ENCODE measurements at regions not wholly inside any gene's neighbourhood (a gene's known extent, or its start where the extent isn't known, plus 50 kb on each side); places are given as distances from the start of the nearest gene placed in this dataset.

GRCh38 chr14:76305268-76305826 is 70.6 kb upstream of the ESRRB start:
- H3K4me1 ChIP-seq (ENCODE audit: control insufficient read depth, extremely low read depth, insufficient read depth, low read length): no peaks in the 10 kb centered on the region
- DNase-seq (ENCODE audit: low read depth in 2 of 2): no peak

GRCh38 chr14:76306131-76306530 is 69.8 kb upstream of the ESRRB start:
- no peak overlapping the region for H3K27ac ChIP-seq (ENCODE audit: insufficient read depth, low read length)
- no peak overlapping the region for H2AFZ ChIP-seq (ENCODE audit: low read length)
- no peak overlapping the region for H3K4me2 ChIP-seq (ENCODE audit: extremely low read depth, insufficient read depth, low read length)
- no peaks in the 10 kb centered on the region for H3K79me2 ChIP-seq (ENCODE audit: control insufficient read depth, insufficient read depth, low read length)
- H3K9ac ChIP-seq (ENCODE audit: insufficient read depth, low read length): no peak overlapping the region
- H3K36me3 ChIP-seq (ENCODE audit: control insufficient read depth, insufficient read depth, low read length): no peaks in the 10 kb centered on the region
- no peaks in the 10 kb centered on the region for H3K4me1 ChIP-seq (ENCODE audit: control insufficient read depth, extremely low read depth, insufficient read depth, low read length)
- TF ChIP-seq EZH2 (IDR thresholded peaks at IDR 0.05; ENCODE audit: low read length, missing control alignments): no peak
- TF ChIP-seq, protein P1, sequence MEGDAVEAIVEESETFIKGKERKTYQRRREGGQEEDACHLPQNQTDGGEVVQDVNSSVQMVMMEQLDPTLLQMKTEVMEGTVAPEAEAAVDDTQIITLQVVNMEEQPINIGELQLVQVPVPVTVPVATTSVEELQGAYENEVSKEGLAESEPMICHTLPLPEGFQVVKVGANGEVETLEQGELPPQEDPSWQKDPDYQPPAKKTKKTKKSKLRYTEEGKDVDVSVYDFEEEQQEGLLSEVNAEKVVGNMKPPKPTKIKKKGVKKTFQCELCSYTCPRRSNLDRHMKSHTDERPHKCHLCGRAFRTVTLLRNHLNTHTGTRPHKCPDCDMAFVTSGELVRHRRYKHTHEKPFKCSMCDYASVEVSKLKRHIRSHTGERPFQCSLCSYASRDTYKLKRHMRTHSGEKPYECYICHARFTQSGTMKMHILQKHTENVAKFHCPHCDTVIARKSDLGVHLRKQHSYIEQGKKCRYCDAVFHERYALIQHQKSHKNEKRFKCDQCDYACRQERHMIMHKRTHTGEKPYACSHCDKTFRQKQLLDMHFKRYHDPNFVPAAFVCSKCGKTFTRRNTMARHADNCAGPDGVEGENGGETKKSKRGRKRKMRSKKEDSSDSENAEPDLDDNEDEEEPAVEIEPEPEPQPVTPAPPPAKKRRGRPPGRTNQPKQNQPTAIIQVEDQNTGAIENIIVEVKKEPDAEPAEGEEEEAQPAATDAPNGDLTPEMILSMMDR (conservative IDR thresholded peaks at IDR 0.05 in 1 of 2, IDR thresholded peaks at IDR 0.05 in 1 of 2; ENCODE audit: low read depth in 1 of 2, low read length in 2 of 2): no peak
- no peak for DNase-seq (ENCODE audit: low read depth in 2 of 2)
- no peaks in the 10 kb centered on the region for H4K20me1 ChIP-seq (ENCODE audit: control insufficient read depth, extremely low read depth, insufficient read depth, low read length)
- no peak overlapping the region for H3K4me3 ChIP-seq (replicated peaks in 1 of 4; ENCODE audit: control extremely low read depth in 1 of 4, insufficient read depth in 1 of 4, low read depth in 3 of 4, low read length in 4 of 4)
- H3K9me3 ChIP-seq (ENCODE audit: control insufficient read depth, insufficient read depth, low read depth, low read length): no peaks in the 10 kb centered on the region
- H3K27me3 ChIP-seq (ENCODE audit: control insufficient read depth, insufficient read depth, low read length): peaks cover 3% of the 10 kb centered on the region

More at GRCh38 chr14:76305268-76305826, 70.6 kb upstream of the ESRRB start:
- Histone ChIP-seq H3K9ac (ENCODE audit: insufficient read depth, low read length) (no peak overlapping the region), H3K4me2 (ENCODE audit: extremely low read depth, insufficient read depth, low read length) (no peak overlapping the region), H3K27me3 (ENCODE audit: control insufficient read depth, insufficient read depth, low read length) (no peaks in the 10 kb centered on the region), H2AFZ (ENCODE audit: low read length) (no peak overlapping the region), H3K27ac (ENCODE audit: insufficient read depth, low read length) (no peak overlapping the region), H3K36me3 (ENCODE audit: control insufficient read depth, insufficient read depth, low read length) (no peaks in the 10 kb centered on the region), H3K79me2 (ENCODE audit: control insufficient read depth, insufficient read depth, low read length) (no peaks in the 10 kb centered on the region), H3K9me3 (ENCODE audit: control insufficient read depth, insufficient read depth, low read depth, low read length) (no peaks in the 10 kb centered on the region), H3K4me3 (replicated peaks in 1 of 4; ENCODE audit: control extremely low read depth in 1 of 4, insufficient read depth in 1 of 4, low read depth in 3 of 4, low read length in 4 of 4) (no peak overlapping the region), H4K20me1 (ENCODE audit: control insufficient read depth, extremely low read depth, insufficient read depth, low read length) (no peaks in the 10 kb centered on the region)
- TF ChIP-seq EZH2 (IDR thresholded peaks at IDR 0.05; ENCODE audit: low read length, missing control alignments): no peak
- TF ChIP-seq, protein P1 (conservative IDR thresholded peaks at IDR 0.05 in 1 of 2, IDR thresholded peaks at IDR 0.05 in 1 of 2; ENCODE audit: low read depth in 1 of 2, low read length in 2 of 2): no peak

DNA sequence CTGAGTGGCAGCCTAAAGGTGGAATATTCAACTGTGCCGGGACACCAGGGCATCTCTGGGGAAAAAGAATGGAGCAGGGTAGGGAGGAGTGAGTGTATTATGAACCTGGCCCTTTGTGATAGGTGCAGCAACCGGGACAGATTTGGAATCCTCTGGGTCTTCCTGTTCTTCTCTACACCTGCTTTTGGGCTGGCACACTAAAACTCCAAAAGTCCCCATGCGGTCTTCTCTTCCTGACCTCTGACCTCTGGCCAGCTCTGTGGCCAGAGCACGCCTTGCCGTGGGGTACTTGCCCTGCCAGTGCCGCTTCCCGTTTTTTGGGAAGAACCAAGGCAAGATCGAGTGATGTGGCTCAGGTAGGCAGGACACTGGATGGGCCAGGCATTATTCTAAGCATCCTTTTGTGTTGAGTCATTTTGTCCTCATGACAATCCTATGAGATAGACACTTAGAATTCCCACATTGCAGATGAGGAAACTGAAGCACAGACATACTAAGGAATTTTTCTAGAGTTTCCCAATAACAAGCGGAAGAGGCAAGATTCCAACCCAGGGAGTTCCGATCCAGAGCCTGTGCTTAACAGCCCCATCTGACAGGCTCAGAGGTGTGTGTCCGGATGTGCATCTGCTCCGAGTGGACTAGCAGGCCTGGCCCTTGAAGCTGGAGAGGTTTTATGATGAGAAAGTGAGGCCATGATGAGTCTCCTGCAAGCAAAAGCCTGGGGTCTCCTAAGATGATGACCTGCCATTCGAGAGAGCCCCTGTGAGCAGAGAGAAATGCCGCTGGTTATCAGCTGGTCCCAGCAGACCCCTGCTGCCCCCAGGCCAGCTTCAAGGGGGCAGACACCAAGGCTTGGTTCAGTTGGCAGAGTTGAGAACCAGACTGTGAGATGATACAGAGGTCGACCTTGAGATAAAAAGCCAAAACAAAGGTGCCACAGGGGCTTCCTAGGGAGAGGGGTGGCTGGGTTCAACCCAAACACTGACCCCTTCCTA is 67.9 kb upstream of the ESRRB start:
- no peak overlapping the region for H3K27ac ChIP-seq (ENCODE audit: insufficient read depth, low read length)
- H3K79me2 ChIP-seq (ENCODE audit: control insufficient read depth, insufficient read depth, low read length): no peaks in the 10 kb centered on the region
- no peaks in the 10 kb centered on the region for H3K36me3 ChIP-seq (ENCODE audit: control insufficient read depth, insufficient read depth, low read length)
- H3K4me1 ChIP-seq (ENCODE audit: control insufficient read depth, extremely low read depth, insufficient read depth, low read length): no peaks in the 10 kb centered on the region
- no peak overlapping the region for H2AFZ ChIP-seq (ENCODE audit: low read length)
- H3K4me2 ChIP-seq (ENCODE audit: extremely low read depth, insufficient read depth, low read length): no peak overlapping the region
- no peaks in the 10 kb centered on the region for H4K20me1 ChIP-seq (ENCODE audit: control insufficient read depth, extremely low read depth, insufficient read depth, low read length)
- no peak overlapping the region for H3K9ac ChIP-seq (ENCODE audit: insufficient read depth, low read length)
- no peak overlapping the region for H3K4me3 ChIP-seq (replicated peaks in 1 of 4; ENCODE audit: control extremely low read depth in 1 of 4, insufficient read depth in 1 of 4, low read depth in 3 of 4, low read length in 4 of 4)
- DNase-seq (ENCODE audit: low read depth in 2 of 2): no peak
- H3K9me3 ChIP-seq (ENCODE audit: control insufficient read depth, insufficient read depth, low read depth, low read length): no peaks in the 10 kb centered on the region
- TF ChIP-seq EZH2 (IDR thresholded peaks at IDR 0.05; ENCODE audit: low read length, missing control alignments): no peak
- TF ChIP-seq, protein P1 (conservative IDR thresholded peaks at IDR 0.05 in 1 of 2, IDR thresholded peaks at IDR 0.05 in 1 of 2; ENCODE audit: low read depth in 1 of 2, low read length in 2 of 2): no peak
- H3K27me3 ChIP-seq (ENCODE audit: control insufficient read depth, insufficient read depth, low read length): peaks cover 3% of the 10 kb centered on the region
